Stimulated activated CD4-positive, alpha-beta T cell treated with anti-CD3 and anti-CD28 coated beads, Interleukin-2, amount 100 ng/mL, for 48 hours (primary cell): ENCODE measurements at regions not wholly inside any gene's neighbourhood (a gene's known extent, or its start where the extent isn't known, plus 50 kb on each side); places are given as distances from the start of the nearest gene placed in this dataset.
"Not testable (repeated sequence)": the region's sequence is repeated elsewhere in the genome, so short reads cannot be mapped to it uniquely, and the experiment has no call there.

ENCODE experiments used
- DNase-seq, 2 donors: peaks; one replicate each; pipeline ENCODE4 v3.0.0-alpha.2; 2020

- no peak for DNase-seq
Measured at GRCh38 chr2:107112561-107112960, 226.6 kb upstream of the ST6GAL2 start.

GRCh38 chr2:107128381-107128780 lies 242.4 kb upstream of the ST6GAL2 start:
- no peak for DNase-seq

GRCh38 chr2:107132070-107132469 lies 246.1 kb upstream of the ST6GAL2 start:
- no peak for DNase-seq

GRCh38 chr2:107132746-107133145 lies 246.8 kb upstream of the ST6GAL2 start:
- DNase-seq, result no peak

GRCh38 chr2:107133412-107133811 lies 247.4 kb upstream of the ST6GAL2 start:
- DNase-seq, result no peak

GRCh38 chr2:107136733-107137132 lies 250.8 kb upstream of the ST6GAL2 start:
- DNase-seq, result no peak

GRCh38 chr2:107137706-107138105 lies 251.7 kb upstream of the ST6GAL2 start:
- DNase-seq, result no peak

- DNase-seq, result no peak
Measured at GRCh38 chr2:107146181-107146580, 260.2 kb upstream of the ST6GAL2 start.

GRCh38 chr2:107146645-107147044 lies 260.7 kb upstream of the ST6GAL2 start:
- DNase-seq, result not testable (repeated sequence)

GRCh38 chr2:107148055-107148454 lies 262.1 kb upstream of the ST6GAL2 start:
- DNase-seq, result no peak

- no peak for DNase-seq
Measured at GRCh38 chr2:107148496-107148895, 262.5 kb upstream of the ST6GAL2 start.

GRCh38 chr2:107160640-107161239 lies 274.8 kb upstream of the ST6GAL2 start:
- DNase-seq, result no peak

GRCh38 chr2:107168141-107168540 lies 282.2 kb upstream of the ST6GAL2 start:
- DNase-seq, result no peak

GRCh38 chr2:107174171-107174570 lies 288.2 kb upstream of the ST6GAL2 start:
- no peak for DNase-seq

GRCh38 chr2:107182981-107183380 lies 297.0 kb upstream of the ST6GAL2 start:
- no peak for DNase-seq

GRCh38 chr2:107187870-107188269 lies 301.9 kb upstream of the ST6GAL2 start:
- DNase-seq, result no peak

GRCh38 chr2:107195631-107196030 lies 309.7 kb upstream of the ST6GAL2 start:
- DNase-seq, result no peak

GRCh38 chr2:107197594-107198294 lies 311.8 kb upstream of the ST6GAL2 start:
- no peak for DNase-seq

GRCh38 chr2:107202962-107203591 lies 317.1 kb upstream of the ST6GAL2 start:
- no peak for DNase-seq

GRCh38 chr2:107215401-107216350 lies 329.7 kb upstream of the ST6GAL2 start:
- DNase-seq, result no peak

- no peak for DNase-seq
Measured at GRCh38 chr2:107218208-107218607, 332.2 kb upstream of the ST6GAL2 start.

GRCh38 chr2:107222466-107222865 lies 336.5 kb upstream of the ST6GAL2 start:
- no peak for DNase-seq
